ENCODE measurements at regions not wholly inside any gene's neighbourhood (a gene's known extent, or its start where the extent isn't known, plus 50 kb on each side); places are given as distances from the start of the nearest gene placed in this dataset.
"Not testable (repeated sequence)": the region's sequence is repeated elsewhere in the genome, so short reads cannot be mapped to it uniquely, and the experiment has no call there.

DNA sequence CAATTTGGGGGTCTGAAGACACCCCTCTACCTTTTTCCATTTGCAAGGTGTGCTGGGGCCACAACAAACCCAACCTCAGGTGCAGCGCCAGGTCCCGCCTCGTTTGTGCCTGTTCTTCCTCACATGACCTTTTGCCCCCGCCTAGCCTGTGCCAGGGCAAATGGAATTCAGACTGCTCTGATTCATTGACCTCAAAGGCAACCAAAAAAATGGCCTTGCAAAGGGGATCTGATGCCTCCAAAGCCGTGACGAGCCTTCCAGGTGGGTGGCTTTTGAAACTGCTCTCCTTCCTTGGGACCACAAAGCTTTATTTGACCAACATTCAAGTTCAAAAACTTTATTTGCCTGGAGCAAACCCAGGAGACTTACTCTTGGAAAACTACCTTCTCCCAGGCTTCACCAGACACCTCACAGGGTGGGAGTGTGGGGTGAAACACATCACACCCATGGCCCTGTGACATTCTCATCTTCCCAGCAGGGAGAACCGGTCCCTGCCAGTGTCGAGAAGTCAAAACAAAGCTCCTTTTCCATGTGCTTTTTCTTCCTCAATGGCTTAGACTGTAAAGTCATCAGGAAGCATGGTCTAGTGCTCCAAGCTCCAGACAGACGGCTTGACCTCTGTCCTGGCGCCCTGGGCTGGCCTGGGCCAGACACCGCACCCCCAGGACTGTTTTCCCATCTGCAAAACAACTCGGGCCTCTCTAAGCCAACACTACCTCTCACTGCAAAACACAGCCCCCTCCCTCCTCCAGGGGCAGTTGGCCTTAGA is 103.9 kb upstream of the HES1 start:
- 57 to 100% (median 87%) methylated on average over 1 to 5 of the region's 12 CpGs; no CpG with 5 or more reads in 4 of the 10 experiments for WGBS, 10 experiments
- no peak for ATAC-seq (replicated peaks in 6 of 8)
- in situ Hi-C loops (cut with MboI; ENCODE audit: low pct_unique_long_range_greater_than_20kb in 2 of 9, low sequenced_read_pairs in 9 of 9, unreplicated experiment in 9 of 9), result no loop called here
- Histone ChIP-seq H3K27ac (no peak overlapping the region), H3K4me3 (no peak overlapping the region), H3K4me1 (replicated peaks in 1 of 2) (peaks cover 9 to 19% of the 10 kb centered on the region in 2 donors)

GRCh38 chr3:194032828-194033435 is 103.0 kb upstream of the HES1 start:
- in situ Hi-C loops (cut with MboI; ENCODE audit: low pct_unique_long_range_greater_than_20kb in 2 of 9, low sequenced_read_pairs in 9 of 9, unreplicated experiment in 9 of 9), result no loop called here
- Histone ChIP-seq H3K4me1 (replicated peaks in 1 of 2) (peaks cover 12 to 27% of the 10 kb centered on the region in 2 donors), H3K4me3 (no peak overlapping the region), H3K27ac (no peak overlapping the region)
- ATAC-seq (replicated peaks in 6 of 8), result no peak
- WGBS, 10 experiments, result 40 to 100% (median 80%) methylated on average over 1 to 3 of the region's 9 CpGs; no CpG with 5 or more reads in 5 of the 10 experiments

DNA sequence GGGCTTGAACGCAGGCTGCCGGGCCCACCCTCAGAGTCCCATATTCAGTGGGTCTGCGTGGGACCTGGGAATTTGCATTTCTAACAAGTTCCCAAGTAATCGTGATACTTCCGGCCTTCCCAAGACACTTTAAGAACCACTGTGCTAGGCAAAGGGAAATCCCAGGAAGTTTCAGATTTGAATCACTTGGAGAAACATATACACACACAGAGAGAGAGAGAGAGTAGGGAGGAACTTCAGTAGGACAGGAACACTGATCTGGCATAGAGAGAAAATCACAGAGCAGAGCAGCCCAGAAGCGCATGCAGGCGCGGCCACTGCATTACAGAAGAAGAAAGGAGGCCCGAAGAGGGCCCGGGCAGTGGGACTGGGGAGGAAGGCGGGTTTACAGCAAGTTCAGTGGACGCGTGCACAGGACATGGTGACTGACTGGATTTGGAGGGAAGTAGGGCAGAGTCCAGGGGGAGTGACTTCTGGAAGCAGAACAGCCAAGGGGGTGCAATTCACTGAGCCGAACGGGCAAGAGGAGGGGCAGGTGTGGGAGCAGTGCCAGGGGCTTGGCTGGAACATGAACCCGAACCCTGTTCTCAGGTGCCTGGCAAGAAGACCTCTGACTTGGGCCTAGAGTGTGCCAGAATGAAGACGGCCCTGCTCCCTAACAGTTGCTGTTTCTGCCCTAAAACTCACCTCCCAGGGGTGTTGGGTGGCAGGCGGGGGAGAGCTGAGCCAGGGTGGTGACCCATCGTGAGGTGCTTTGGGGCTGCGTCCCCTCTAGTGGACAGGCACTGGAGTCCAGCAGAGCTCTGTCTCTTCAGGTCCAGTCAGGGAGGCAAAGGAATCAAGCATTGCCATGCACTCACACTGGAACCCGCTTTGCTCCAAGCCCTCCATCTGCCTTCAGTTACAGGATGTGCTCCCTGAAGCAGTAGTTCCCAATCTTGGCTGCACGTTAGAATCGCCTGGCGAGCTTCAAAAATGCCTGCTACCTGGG is 101.3 kb upstream of the HES1 start:
- in situ Hi-C loops (cut with MboI; ENCODE audit: low pct_unique_long_range_greater_than_20kb in 2 of 9, low sequenced_read_pairs in 9 of 9, unreplicated experiment in 9 of 9), result no loop called here
- H3K4me3 ChIP-seq, result no peak overlapping the region
- peaks cover 26 to 42% of the 10 kb centered on the region in 2 donors for H3K4me1 ChIP-seq (replicated peaks in 1 of 2)
- no peak overlapping the region for H3K27ac ChIP-seq
- peak in 5 of 8 experiments; percentile 21 to 45 (median 41) for ATAC-seq (replicated peaks in 6 of 8)
- WGBS, 10 experiments, result 50 to 100% (median 91%) methylated on average over 1 to 11 of the region's 24 CpGs

DNA sequence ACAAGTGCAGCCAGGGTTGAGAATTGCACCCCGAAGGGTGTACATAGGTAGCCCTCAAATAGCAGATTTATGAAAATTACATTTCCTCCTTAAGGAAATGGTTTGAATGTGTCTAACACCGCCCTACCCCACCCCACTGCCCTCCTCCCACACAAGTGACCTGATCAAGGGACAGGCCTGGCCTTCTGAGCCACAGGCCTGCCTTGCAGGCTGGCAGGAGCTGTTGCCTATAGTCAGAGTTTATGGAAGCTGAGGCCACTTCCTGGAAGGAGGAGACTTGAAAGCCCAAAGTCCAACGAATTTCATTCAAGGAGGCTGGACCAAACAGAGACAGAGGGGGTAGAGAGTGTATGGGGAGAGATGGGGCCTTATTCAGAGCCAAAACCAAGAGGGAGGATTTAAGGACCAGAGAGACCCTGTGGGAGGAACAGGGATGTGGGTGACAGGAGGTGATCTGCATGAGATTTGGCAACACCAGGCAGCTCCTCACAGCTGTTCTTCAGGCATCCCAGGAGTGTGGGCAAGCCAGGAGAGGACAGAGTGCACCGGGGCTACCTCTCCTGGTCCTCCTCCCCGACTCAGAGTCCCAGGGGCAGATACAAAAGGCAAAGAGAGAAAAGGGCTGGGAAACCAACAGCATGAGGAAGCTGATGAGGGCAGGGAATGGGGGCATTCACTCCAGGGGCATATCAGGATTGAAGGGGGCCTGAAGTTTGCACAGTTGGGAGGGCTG is 100.4 kb upstream of the HES1 start:
- WGBS, 10 experiments, result 26 to 80% (median 69%) methylated on average over 1 to 4 of the region's 5 CpGs; no CpG with 5 or more reads in 6 of the 10 experiments
- in situ Hi-C loops (cut with MboI; ENCODE audit: low pct_unique_long_range_greater_than_20kb in 2 of 9, low sequenced_read_pairs in 9 of 9, unreplicated experiment in 9 of 9), result no loop called here
- Histone ChIP-seq H3K4me3 (no peak overlapping the region), H3K4me1 (replicated peaks in 1 of 2) (peaks cover 32 to 49% of the 10 kb centered on the region in 2 donors), H3K27ac (no peak overlapping the region)
- ATAC-seq (replicated peaks in 6 of 8), result peak in 3 of 8 experiments; percentile 42 to 76 (median 73)

GRCh38 chr3:194036842-194037241 is 99.1 kb upstream of the HES1 start:
- no peak for ATAC-seq (replicated peaks in 6 of 8)

DNA sequence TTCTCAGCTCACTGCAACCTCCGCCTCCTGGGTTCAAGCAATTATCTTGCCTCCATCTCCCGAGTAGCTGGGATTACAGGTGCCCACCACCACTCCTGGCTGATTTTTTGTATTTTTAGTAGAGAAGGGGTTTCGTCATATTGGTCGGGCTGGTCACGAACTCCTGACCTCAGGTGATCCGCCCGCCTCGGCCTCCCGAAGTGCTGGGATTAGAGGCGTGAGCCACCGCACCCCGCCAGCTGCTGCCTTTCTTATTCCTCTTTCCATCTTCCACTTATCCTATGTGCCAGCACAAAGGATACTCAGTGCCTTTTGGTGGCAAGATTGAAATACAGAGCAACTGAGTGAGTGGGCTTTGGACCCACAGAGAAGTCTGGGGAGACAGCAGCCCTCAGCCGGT is 97.6 kb upstream of the HES1 start:
- in situ Hi-C loops (cut with MboI; ENCODE audit: low pct_unique_long_range_greater_than_20kb in 2 of 9, low sequenced_read_pairs in 9 of 9, unreplicated experiment in 9 of 9); H3K27ac ChIP-seq; H3K4me3 ChIP-seq; ATAC-seq (replicated peaks in 6 of 8): not testable (repeated sequence)
- peaks cover 26 to 43% of the 10 kb centered on the region in 2 donors for H3K4me1 ChIP-seq (replicated peaks in 1 of 2)
- 80 to 97% (median 90%) methylated on average over 1 to 10 of the region's 13 CpGs; no CpG with 5 or more reads in 5 of the 10 experiments for WGBS, 10 experiments

More at GRCh38 chr3:194036842-194037241, 99.1 kb upstream of the HES1 start:
- 87 to 100% (median 100%) methylated on average over 1 to 6 of the region's 6 CpGs for WGBS, 10 experiments
- Histone ChIP-seq H3K4me1 (replicated peaks in 1 of 2) (peaks cover 36 to 57% of the 10 kb centered on the region in 2 donors), H3K27ac (no peak overlapping the region), H3K4me3 (no peak overlapping the region)
- in situ Hi-C loops (cut with MboI; ENCODE audit: low pct_unique_long_range_greater_than_20kb in 2 of 9, low sequenced_read_pairs in 9 of 9, unreplicated experiment in 9 of 9), result no loop called here

DNA sequence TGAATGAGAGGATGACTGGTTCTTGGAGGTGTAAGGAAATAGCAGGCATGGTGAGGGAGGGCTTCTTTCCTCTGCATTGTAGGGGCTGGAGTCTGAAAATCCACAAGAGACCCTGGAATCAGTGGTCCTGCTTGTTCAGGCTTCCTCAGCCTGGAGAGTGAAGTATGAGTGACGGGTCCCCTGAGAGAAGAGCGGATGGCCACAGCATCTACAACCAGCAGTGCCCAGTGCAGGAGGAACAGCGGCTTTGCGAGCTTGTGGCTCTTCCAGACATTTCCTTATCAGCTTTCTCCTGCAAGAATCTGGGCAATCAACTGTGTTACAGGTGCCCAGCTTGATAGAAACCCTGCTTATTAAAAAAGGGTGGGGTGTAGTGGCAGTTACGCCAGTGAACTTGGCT is 97.0 kb upstream of the HES1 start:
- ATAC-seq (replicated peaks in 6 of 8), result peak in 4 of 8 experiments; percentile 19 to 71 (median 65)
- in situ Hi-C loops (cut with MboI; ENCODE audit: low pct_unique_long_range_greater_than_20kb in 2 of 9, low sequenced_read_pairs in 9 of 9, unreplicated experiment in 9 of 9), result no loop called here

DNA sequence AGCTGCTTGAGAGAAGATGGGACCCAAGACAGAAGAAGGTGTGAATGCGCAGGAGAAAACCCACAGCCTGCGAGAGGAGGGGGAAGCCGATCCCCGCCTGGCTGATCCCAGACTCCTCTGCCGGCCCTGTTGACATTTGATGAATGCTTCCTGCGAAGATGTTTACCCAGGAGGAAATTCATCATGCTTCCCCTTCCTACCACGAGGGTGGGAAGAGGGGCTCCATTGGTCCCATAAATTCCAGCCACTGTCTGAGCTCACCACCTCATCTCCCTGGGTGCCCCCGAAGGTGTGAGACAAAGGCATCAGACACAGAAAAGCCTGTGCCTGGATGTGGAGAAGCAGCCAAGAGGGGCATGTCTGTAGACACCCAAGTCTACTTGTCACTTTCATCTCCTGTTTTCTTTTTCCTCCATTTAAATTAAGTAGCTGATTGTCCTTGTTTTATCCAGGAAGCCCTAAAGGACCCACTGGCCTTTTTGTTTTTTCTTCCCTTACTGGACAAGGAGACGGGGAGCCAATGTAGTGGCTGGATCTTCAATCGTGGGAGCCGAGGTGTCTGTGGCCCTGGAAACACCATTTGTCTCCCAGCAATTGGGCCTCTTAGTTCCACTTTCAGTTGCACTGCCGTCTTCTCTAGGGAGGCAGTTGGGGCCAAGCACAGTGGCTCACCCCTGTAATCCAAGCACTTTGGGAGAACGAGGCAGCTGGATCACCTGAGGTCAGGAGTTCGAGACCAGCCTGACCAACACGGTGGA is 95.3 kb upstream of the HES1 start:
- Histone ChIP-seq H3K4me3 (no peak overlapping the region), H3K27ac (no peak overlapping the region), H3K4me1 (replicated peaks in 1 of 2) (peaks cover 26 to 43% of the 10 kb centered on the region in 2 donors)
- in situ Hi-C loops (cut with MboI; ENCODE audit: low pct_unique_long_range_greater_than_20kb in 2 of 9, low sequenced_read_pairs in 9 of 9, unreplicated experiment in 9 of 9), result no loop called here
- ATAC-seq (replicated peaks in 6 of 8), result peak in 5 of 8 experiments; percentile 67 to 84 (median 77)
- 46 to 100% (median 84%) methylated on average over 3 to 9 of the region's 15 CpGs for WGBS, 10 experiments

More for the DNA sequence above, 97.0 kb upstream of the HES1 start:
- 86 to 100% (median 95%) methylated on average over 1 to 5 of the region's 5 CpGs; no CpG with 5 or more reads in 5 of the 10 experiments for WGBS, 10 experiments
- Histone ChIP-seq H3K27ac (peak overlapping the region in 1 of 2 donors; percentile 27), H3K4me1 (replicated peaks in 1 of 2) (peaks cover 26 to 43% of the 10 kb centered on the region in 2 donors), H3K4me3 (no peak overlapping the region)

GRCh38 chr3:194042927-194043326 is 93.0 kb upstream of the HES1 start:
- H3K27ac ChIP-seq, result no peak overlapping the region
- no peak overlapping the region for H3K4me3 ChIP-seq
- ATAC-seq (replicated peaks in 6 of 8), result peak in 1 of 8 experiments; percentile 13
- peaks cover 23 to 38% of the 10 kb centered on the region in 2 donors for H3K4me1 ChIP-seq (replicated peaks in 1 of 2)
- 36 to 100% (median 84%) methylated on average over 1 to 5 of the region's 5 CpGs; no CpG with 5 or more reads in 2 of the 10 experiments for WGBS, 10 experiments
- in situ Hi-C loops (cut with MboI; ENCODE audit: low pct_unique_long_range_greater_than_20kb in 2 of 9, low sequenced_read_pairs in 9 of 9, unreplicated experiment in 9 of 9), result no loop called here

DNA sequence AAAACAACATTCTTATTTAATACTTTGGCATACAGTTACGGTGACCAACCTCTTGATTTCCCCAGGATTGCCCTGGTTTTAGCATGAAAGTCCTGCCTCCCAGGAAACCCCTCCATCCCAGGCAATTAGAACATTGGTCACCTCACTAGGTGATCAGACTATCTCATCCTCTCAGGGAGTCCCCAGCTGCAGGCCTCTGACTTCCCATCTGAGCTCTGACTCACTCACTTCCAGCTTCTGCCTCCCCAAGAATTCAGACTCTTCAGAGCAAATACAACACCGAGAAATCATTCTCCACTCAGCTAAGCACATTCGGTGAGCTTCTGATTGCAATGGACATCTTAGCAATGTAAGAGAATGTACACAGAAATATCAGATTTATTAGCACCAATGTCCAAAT is 92.4 kb upstream of the HES1 start:
- H3K4me3 ChIP-seq, result no peak overlapping the region
- 80 to 100% (median 91%) methylated on average over 1 to 3 of the region's 3 CpGs; no CpG with 5 or more reads in 2 of the 10 experiments for WGBS, 10 experiments
- in situ Hi-C loops (cut with MboI; ENCODE audit: low pct_unique_long_range_greater_than_20kb in 2 of 9, low sequenced_read_pairs in 9 of 9, unreplicated experiment in 9 of 9), result no loop called here
- H3K27ac ChIP-seq, result no peak overlapping the region
- H3K4me1 ChIP-seq (replicated peaks in 1 of 2), result peaks cover 19 to 32% of the 10 kb centered on the region in 2 donors
- peak; percentile 36 to 88 (median 65) for ATAC-seq (replicated peaks in 6 of 8)

DNA sequence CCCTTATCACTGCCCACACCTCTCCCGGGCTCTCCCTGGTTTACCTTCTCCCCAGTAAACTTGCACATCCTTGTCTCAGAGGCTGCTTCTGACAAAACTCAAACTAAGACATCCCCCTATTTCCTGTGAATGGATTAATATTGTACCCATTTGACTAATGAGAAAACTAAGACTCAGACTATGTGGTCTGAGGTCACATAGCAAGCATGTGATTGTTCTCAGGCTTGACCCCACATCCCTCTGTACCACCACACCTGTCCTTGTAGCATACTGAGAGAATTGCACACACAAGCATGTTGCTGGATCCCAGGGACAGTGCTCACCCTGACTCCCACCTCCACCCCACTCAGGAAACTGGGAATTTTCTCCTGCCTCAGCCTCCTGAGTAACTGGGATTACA is 90.7 kb upstream of the HES1 start:
- in situ Hi-C loops (cut with MboI; ENCODE audit: low pct_unique_long_range_greater_than_20kb in 2 of 9, low sequenced_read_pairs in 9 of 9, unreplicated experiment in 9 of 9), result no loop called here
- ATAC-seq (replicated peaks in 6 of 8), result no peak
- Histone ChIP-seq H3K4me3 (no peak overlapping the region), H3K4me1 (replicated peaks in 1 of 2) (peaks cover 7 to 18% of the 10 kb centered on the region in 2 donors), H3K27ac (no peak overlapping the region)
- WGBS, 10 experiments, result 83% methylated on average over 1 of the region's 1 CpG; no CpG with 5 or more reads in 9 of the 10 experiments
